Activated CD4-positive, alpha-beta T cell treated with anti-CD3 and anti-CD28 coated beads, Interleukin-10, Interleukin-2, amounts not matched to agents 100 ng/mL and 50 ng/mL, durations not matched to agents 16 hours and 8 hours (primary cell): ENCODE measurements at regions not wholly inside any gene's neighbourhood (a gene's known extent, or its start where the extent isn't known, plus 50 kb on each side); places are given as distances from the start of the nearest gene placed in this dataset.
"Not testable (repeated sequence)": the region's sequence is repeated elsewhere in the genome, so short reads cannot be mapped to it uniquely, and the experiment has no call there.

ENCODE experiments used
- DNase-seq: peaks from one replicate; pipeline ENCODE4 v3.0.0-alpha.2; 2020

DNA sequence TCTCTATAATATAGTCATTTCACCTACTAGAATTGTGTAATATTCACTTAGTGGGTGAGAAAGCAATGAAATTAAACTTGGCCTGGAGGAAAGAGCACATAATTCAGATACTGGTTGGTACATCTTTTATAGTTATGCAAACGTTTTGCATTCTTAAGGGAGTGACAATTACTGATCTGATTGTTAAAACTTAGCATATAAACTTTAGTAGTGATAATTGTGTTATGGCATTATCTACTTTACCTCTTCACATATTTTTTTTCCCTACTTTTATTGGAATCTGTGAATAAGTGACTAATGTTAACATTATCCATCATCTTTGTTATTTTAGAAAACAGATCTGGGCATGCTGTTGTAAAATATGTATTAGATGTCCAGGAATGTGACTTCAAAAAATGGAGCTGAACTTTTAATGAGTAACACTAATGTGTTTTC, 217.4 kb upstream of the GIMD1 start:
- no peak for DNase-seq

- no peak for DNase-seq
Measured at GRCh38 chr4:106584337-106584989, 215.9 kb upstream of the GIMD1 start.

DNA sequence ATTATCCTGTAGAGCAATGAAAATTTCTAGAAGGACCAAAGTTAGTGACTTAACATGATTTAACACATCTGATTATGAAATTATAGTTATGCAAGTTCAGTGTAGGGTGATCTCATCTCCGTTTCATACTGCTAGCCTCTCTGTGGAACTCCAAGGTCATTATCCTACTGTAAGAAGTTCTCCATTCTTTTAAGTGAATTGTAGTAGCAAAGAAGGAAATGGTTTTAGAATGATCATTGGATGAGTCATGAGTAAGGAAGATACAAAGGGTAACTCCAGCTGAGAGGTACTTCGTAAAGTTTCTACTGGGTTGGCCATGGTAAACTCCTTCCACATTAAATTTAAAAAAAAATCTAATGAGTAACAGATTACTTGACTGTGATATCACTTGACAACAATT, 215.0 kb upstream of the GIMD1 start:
- no peak for DNase-seq

GRCh38 chr4:106583108-106583507, 214.5 kb upstream of the GIMD1 start:
- no peak for DNase-seq

DNA sequence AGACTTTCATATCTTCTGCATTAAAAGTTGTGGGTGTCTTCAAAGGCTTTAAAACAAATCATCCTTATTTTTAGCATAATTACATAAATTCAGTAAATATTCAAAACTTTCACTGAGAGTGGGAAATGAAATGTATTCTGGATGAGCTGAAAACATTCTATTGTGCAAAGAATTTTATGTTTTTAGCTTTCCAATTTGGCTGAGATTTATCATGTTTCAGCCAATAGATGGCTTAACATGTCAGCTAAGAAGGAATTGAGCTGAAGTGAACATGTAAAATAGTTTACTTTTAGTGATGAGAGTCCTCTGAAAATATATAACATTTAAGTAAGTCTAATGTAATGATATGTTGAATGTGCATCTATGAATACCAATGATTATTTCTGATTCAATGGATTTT, 213.5 kb upstream of the GIMD1 start:
- DNase-seq, result no peak

GRCh38 chr4:106579236-106579635, 210.7 kb upstream of the GIMD1 start:
- DNase-seq, result no peak

DNA sequence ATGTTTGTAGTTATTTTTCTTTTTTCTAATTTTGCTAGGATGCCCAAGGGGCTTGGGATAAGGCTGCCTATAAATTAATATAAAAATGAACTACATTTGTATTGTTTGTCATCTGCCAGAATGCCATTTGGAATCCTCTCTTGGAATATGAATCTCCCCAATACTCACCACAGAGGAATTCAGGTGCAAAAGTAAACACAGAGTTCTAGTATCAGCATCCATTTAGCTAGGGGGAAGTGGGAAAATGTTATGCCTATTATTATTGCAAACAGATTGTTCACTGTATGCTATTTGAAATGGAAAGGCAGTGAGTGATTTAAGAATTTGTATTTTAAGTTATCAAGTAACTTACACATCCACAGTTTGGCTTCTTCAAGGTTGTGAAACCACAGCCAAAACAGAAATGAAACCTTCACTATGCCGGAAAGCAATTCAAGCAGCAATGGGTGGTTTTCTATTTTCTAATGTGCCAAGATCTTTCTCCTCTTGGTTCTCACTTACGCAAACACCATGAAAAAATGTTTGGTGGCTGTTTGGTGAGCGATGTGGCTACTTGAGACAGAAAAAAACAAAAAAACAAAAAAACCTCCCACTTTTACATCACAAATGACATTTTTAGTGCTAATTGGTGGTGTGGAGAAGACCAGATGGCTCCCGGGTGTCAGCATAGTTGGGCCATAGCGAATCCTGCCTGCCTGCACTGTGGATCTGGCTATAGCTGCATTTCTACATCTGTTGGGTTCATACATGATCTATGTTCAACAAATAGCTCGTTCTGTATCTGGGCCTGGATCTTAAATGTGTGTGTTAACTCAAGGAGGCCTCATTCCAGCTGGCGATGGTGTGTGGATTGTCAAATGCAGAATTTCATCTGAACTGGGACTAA, 200.8 kb upstream of the GIMD1 start:
- DNase-seq, result no peak

- DNase-seq, result no peak
Measured at GRCh38 chr4:106565727-106566126, 197.1 kb upstream of the GIMD1 start.

GRCh38 chr4:106563637-106564036, 195.1 kb upstream of the GIMD1 start:
- DNase-seq, result not testable (repeated sequence)

DNA sequence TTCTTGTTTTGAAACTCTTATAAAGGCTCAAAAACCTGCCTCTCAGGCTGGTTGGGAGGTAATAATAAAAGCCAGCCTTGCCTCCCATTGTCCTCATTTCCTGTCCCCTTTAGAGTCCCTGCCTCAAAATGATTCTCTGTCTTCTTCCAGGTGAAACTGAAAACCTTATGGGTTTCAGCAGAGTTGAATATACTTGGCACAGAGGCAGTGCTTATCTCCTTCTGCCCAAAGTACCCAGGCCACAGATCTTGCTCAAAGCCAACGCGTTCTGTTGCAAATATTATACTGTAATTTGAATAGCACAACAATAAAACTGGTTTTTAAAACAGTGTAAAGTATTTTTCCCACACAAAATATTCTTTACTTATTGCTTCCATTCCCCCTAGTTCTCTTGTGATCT, 183.1 kb upstream of the GIMD1 start:
- no peak for DNase-seq

GRCh38 chr4:106548446-106549044, 180.0 kb upstream of the GIMD1 start:
- DNase-seq, result no peak

- no peak for DNase-seq
Measured at GRCh38 chr4:106546370-106546769, 177.8 kb upstream of the GIMD1 start.

DNA sequence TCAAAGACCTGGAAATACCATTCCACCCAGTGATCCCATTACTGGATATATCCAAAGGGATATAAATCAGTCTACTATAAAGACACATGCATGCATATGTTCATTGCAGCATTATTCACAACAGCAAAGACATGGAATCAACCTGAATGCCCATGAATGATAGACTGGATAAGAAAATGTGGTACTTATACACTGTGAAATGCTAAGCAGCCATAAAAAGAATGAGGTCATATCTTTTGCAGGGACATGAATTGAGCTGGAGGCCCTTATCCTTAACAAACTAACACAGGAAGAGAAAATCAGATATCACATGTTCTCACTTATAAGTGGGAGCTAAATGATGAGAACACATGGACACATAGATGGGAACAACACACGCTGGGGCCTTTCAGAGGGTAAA, 174.0 kb upstream of the GIMD1 start:
- not testable (repeated sequence) for DNase-seq

- no peak for DNase-seq
Measured at GRCh38 chr4:106541253-106541652, 172.7 kb upstream of the GIMD1 start.

GRCh38 chr4:106530821-106531220, 162.2 kb upstream of the GIMD1 start:
- no peak for DNase-seq

- peak; percentile 59 for DNase-seq
Measured at GRCh38 chr4:106530024-106530361, 161.4 kb upstream of the GIMD1 start.

DNA sequence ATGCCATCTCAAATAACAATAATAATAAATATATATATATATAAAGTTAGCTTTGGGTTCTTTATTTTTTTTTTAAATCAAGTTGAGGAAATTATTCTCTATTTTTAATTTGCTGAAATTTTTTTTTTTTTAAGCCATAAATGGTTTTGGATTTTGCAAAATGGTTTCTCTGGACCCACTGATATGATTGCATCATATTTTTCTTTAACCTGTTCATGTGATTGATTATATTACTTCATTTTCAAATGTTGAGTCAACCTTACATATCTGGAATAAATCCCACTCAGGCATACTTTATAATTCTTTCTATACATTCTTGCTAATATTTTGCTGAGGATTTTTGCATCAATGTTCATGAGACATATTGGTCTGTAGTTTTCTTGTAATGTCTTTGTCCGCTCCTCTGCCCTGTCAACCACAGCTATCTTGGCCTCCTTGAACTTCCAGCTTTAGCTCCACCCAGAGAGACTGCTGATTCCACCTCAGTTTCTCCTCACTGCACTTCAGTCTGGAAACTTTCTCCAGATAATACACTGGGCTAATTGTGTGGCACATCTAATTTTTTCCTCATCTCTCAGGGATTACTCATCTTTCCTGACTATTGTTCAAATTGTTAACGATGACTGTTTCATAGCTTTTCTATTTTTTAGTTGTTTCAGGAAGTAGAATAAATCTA, 160.9 kb upstream of the GIMD1 start:
- DNase-seq, result no peak

- DNase-seq, result no peak
Measured at GRCh38 chr4:106527316-106527715, 158.7 kb upstream of the GIMD1 start.

GRCh38 chr4:106525425-106525824, 156.8 kb upstream of the GIMD1 start:
- DNase-seq, result not testable (repeated sequence)

- DNase-seq, result not testable (repeated sequence)
Measured at GRCh38 chr4:106524772-106525171, 156.2 kb upstream of the GIMD1 start.

DNA sequence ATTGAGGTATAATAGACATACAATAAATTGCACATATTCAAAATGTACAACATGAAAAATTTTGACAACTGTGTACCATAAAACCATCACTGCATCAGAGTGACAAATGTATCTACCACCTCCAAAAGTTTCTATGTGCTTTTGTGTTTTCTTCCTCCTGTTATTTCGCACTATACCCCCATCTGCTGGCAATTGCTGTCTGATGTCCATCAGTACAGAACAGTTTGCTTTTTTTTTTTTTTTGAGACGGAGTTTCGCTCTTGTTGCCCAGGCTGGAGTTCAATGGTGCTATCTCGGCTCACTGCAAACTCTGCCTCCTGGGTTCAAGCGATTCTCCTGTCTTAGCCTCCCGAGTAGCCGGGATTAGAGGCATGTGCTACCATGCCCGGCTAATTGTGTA, 154.3 kb upstream of the GIMD1 start:
- DNase-seq, result no peak

DNA sequence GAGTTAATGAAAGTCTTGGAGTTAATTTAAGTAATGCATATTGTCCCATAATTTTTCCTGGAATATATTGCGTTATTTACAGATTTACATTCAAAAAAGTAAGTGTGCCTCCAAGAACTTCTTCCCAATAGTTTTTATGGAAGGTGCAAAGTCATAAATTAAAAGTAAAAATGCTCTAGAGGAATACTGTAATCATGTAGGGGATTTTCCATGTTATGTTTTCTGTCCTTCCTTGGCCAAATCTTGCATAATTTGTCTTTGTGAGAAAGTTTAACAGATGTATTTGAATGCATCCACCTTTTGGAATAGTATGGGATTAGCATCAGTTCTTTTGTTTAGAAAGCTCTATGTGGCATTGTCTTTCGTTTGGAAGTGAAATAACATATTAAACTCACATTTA, 144.1 kb upstream of the GIMD1 start:
- DNase-seq, result no peak

DNA sequence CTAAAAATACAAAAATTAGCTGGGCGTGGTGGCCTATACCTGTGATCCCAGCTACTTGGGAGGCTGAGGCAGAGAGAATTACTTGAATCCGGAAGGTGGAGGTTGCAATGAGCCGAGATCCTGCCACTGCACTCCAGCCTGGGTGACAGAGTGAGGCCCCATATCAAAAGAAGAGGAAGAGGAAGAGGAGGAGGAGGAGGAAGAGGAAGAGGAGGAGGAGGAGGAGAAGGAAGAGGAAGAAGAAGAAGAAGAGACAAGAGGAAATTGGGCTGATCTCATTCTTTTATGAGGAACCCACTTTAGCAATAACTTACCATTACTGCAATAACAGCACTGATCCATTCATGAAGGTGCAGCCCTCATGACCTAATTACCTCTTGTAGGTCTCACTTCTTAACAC, 138.9 kb upstream of the GIMD1 start:
- DNase-seq, result no peak
